Sigmoid colon (tissue), 3 donors: ENCODE measurements at regions not wholly inside any gene's neighbourhood (a gene's known extent, or its start where the extent isn't known, plus 50 kb on each side); places are given as distances from the start of the nearest gene placed in this dataset.

Experiments used
- CTCF ChIP-seq, 4 experiments: fragments of 450-650 bp in 3 of 4; fragments of 200-600 bp in 1 of 4; IDR thresholded peaks; one replicate each; pipeline ENCODE4 v1.5.1; 2016 to 2019; ENCODE audit warnings: antibody characterized with exemption in 4 of 4, mild to moderate bottlenecking in 3 of 4, moderate library complexity in 2 of 4
- POLR2A ChIP-seq, 2 donors: fragments of 450-650 bp; IDR thresholded peaks; one replicate each; pipeline ENCODE4 v1.6.1; 2016; ENCODE audit warnings: antibody characterized with exemption in 2 of 2, mild to moderate bottlenecking in 2 of 2, moderate library complexity in 2 of 2

GRCh38 chr2:66127061-66127460, 307.9 kb upstream of the MEIS1 start:
- TF ChIP-seq CTCF (IDR thresholded peaks at IDR 0.05) (no peak), POLR2A (IDR thresholded peaks at IDR 0.05) (no peak)
